ENCODE measurements at regions not wholly inside any gene's neighbourhood (a gene's known extent, or its start where the extent isn't known, plus 50 kb on each side); places are given as distances from the start of the nearest gene placed in this dataset.
A peak's percentile ranks its signal among the peaks of the same experiment; 100 is the strongest.
"Not testable (repeated sequence)": the region's sequence is repeated elsewhere in the genome, so short reads cannot be mapped to it uniquely, and the experiment has no call there.

DNA sequence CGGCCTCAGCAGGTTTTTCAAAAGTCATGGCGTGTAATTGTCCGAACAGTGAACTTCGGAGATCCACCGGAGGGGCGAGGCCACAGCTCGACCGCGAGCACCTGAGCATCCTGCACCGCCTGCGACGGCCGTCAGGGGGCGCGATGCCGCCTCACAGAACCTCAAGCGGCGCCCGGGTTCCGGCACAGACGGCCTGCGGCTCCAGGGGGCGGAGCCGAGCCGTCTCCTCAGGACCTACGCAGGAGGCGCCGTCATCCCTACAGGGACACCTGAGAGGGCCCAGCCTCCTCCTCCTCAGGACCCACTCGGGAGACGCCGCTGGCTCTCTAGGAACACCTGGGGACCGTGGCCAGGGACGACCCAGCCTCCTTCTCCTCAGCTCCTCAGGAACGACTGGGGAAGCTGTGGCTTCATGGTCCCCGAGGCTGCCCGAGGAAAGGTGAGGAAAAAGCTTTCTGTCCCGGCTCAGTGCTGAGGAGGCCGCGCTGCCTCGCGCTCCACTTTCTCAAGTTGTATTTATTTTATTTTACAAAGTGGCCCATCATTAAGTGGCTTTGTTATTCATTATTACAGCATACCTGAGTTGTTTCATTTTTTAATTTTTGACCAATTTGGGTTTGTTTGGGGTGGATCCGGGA, 197.3 kb downstream of the LMLN start:
- not testable (repeated sequence) for H3K27ac Mint-ChIP-seq (ENCODE audit: unreplicated experiment); H3K9me3 Mint-ChIP-seq (ENCODE audit: unreplicated experiment); H3K36me3 Mint-ChIP-seq (ENCODE audit: unreplicated experiment); H3K4me1 Mint-ChIP-seq (ENCODE audit: unreplicated experiment); H3K4me3 Mint-ChIP-seq (ENCODE audit: unreplicated experiment); DNase-seq (ENCODE audit: extremely low spot score, unreplicated experiment); H3K27me3 Mint-ChIP-seq (ENCODE audit: unreplicated experiment)
- TF ChIP-seq, protein P1, sequence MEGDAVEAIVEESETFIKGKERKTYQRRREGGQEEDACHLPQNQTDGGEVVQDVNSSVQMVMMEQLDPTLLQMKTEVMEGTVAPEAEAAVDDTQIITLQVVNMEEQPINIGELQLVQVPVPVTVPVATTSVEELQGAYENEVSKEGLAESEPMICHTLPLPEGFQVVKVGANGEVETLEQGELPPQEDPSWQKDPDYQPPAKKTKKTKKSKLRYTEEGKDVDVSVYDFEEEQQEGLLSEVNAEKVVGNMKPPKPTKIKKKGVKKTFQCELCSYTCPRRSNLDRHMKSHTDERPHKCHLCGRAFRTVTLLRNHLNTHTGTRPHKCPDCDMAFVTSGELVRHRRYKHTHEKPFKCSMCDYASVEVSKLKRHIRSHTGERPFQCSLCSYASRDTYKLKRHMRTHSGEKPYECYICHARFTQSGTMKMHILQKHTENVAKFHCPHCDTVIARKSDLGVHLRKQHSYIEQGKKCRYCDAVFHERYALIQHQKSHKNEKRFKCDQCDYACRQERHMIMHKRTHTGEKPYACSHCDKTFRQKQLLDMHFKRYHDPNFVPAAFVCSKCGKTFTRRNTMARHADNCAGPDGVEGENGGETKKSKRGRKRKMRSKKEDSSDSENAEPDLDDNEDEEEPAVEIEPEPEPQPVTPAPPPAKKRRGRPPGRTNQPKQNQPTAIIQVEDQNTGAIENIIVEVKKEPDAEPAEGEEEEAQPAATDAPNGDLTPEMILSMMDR (IDR thresholded peaks at IDR 0.05), result peak; percentile 10

DNA sequence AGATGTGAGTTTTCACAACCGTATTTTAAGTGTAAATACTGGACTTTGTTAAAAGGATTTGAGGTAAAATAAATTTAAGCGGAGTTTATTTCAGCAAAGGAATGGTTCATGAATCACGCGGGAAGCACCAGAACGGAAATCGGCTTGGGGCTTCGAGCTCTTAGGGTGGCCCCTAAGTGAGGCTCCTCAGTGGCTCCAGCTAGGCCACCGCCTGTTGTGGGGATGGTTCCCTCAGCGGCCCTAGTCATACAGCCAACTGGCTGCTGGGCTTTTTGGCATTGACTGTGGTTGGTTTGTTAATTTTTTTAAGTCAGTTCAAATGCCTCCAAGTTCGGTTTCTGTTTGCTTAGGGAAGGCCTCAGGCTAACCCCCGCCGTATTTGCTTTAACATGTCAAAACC, 198.0 kb downstream of the LMLN start:
- H3K27me3 Mint-ChIP-seq (ENCODE audit: unreplicated experiment); H3K36me3 Mint-ChIP-seq (ENCODE audit: unreplicated experiment); H3K4me1 Mint-ChIP-seq (ENCODE audit: unreplicated experiment); DNase-seq (ENCODE audit: extremely low spot score, unreplicated experiment); H3K9me3 Mint-ChIP-seq (ENCODE audit: unreplicated experiment); H3K27ac Mint-ChIP-seq (ENCODE audit: unreplicated experiment); H3K4me3 Mint-ChIP-seq (ENCODE audit: unreplicated experiment): not testable (repeated sequence)

DNA sequence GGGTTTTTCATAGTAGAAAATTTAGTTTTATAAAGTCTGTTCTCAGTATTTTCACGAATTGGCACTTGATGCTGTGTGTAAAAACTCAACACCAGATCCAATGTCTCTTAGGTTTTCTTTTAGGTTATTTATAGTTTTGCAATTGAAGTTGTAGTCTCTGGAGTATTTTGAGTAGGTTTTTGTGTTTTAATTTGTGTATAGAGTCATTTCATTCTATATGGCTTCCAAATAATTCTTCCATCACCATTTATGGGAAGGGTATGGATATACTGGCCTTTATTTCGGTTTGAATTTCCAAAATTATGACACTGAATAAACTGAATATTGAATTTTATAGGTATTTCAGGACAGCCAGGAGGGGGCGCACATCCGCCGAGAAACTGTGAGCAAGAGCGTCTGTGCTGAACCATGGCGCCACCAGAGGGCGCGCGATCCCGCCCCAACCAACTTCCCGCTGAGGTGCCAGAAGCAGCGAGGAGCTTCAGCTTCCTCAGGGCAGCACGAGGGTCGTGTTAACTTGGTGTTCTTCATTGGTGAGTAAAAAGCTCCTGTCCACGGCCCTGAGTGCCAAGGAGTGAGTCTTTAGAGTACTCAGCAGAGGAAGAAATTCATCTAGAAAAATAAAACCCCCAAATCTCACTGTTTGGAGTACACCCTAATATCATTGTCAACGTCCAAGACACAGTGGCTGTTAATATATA, 207.5 kb downstream of the LMLN start:
- H3K36me3 Mint-ChIP-seq (ENCODE audit: unreplicated experiment); H3K4me1 Mint-ChIP-seq (ENCODE audit: unreplicated experiment); H3K27ac Mint-ChIP-seq (ENCODE audit: unreplicated experiment); H3K9me3 Mint-ChIP-seq (ENCODE audit: unreplicated experiment); H3K4me3 Mint-ChIP-seq (ENCODE audit: unreplicated experiment): not testable (repeated sequence)
- peaks cover 16% of the 10 kb centered on the region for H3K27me3 Mint-ChIP-seq (ENCODE audit: unreplicated experiment)
- DNase-seq (ENCODE audit: extremely low spot score, unreplicated experiment), result peak; percentile 91
- TF ChIP-seq, protein P1 (IDR thresholded peaks at IDR 0.05), result peak; percentile 81

DNA sequence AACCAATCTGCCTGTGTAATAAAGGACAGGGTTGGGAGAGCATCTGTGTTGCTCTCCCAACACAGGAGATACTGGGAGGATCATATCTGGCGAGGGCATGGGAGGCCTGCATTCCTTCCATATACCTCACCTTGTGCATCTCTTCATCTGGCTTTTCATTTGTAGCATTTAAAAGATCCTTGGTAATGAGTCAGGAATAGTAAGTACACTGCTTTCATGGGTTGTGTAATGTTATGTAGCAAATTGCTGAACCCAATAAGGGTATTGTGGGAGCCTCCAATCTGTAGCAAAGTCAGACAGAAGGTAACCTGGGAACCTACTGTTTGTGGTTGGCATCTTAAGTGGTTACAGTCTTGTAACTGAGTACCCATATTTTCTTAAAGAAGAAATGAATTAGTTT, 210.8 kb downstream of the LMLN start:
- H3K9me3 Mint-ChIP-seq (ENCODE audit: unreplicated experiment); H3K27ac Mint-ChIP-seq (ENCODE audit: unreplicated experiment); H3K4me1 Mint-ChIP-seq (ENCODE audit: unreplicated experiment); H3K36me3 Mint-ChIP-seq (ENCODE audit: unreplicated experiment); H3K4me3 Mint-ChIP-seq (ENCODE audit: unreplicated experiment); DNase-seq (ENCODE audit: extremely low spot score, unreplicated experiment): not testable (repeated sequence)
- H3K27me3 Mint-ChIP-seq (ENCODE audit: unreplicated experiment), result peaks cover 14% of the 10 kb centered on the region

DNA sequence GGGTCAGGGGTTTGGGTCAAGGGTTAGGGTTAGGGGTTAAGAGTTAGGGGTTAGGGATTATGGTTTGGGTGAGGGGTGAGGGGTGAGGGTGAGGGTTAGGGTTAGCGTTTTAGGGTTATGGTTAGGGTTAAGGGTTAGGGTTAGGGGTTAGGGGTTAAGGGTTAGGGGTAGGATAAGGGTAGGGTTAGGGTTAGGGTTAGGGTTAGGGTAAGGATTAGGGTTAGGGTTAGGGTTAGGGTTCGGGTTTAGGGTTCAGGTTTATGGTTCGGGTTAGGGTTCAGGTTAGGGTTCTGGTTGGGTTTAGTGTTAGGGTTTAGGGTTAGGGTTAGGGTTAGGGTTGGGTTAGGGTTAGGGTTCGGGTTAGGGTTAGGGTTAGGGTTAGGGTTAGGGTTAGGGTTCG, 213.1 kb downstream of the LMLN start:
- not testable (repeated sequence) for H3K4me3 Mint-ChIP-seq (ENCODE audit: unreplicated experiment)

DNA sequence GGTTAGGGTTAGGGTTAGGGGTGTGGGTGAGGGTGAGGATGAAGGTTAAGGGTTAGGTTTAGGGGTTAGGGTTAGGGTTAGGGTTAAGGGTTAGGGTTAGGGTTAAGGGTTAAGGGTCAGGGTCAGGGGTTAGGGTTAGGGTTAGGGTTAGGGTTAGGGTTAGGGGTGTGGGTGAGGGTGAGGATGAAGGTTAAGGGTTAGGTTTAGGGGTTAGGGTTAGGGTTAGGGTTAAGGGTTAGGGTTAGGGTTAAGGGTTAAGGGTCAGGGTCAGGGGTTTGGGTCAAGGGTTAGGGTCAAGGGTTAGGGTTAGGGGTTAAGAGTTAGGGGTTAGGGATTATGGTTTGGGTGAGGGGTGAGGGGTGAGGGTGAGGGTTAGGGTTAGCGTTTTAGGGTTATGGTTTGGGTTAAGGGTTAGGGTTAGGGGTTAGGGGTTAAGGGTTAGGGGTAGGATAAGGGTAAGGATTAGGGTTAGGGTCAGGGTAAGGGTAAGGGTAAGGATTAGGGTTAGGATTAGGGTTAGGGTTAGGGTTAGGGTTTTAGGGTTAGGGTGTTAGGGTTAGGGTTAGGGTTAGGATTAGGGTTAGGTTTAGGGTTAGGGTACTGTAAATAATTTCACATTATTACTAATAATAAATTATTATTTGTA, 214.0 kb downstream of the LMLN start:
- H3K4me3 Mint-ChIP-seq (ENCODE audit: unreplicated experiment); H3K4me1 Mint-ChIP-seq (ENCODE audit: unreplicated experiment); H3K27ac Mint-ChIP-seq (ENCODE audit: unreplicated experiment); DNase-seq (ENCODE audit: extremely low spot score, unreplicated experiment); H3K36me3 Mint-ChIP-seq (ENCODE audit: unreplicated experiment); H3K9me3 Mint-ChIP-seq (ENCODE audit: unreplicated experiment); H3K27me3 Mint-ChIP-seq (ENCODE audit: unreplicated experiment): not testable (repeated sequence)

More for the DNA sequence above, 213.1 kb downstream of the LMLN start:
- H3K4me1 Mint-ChIP-seq (ENCODE audit: unreplicated experiment); H3K9me3 Mint-ChIP-seq (ENCODE audit: unreplicated experiment); H3K27ac Mint-ChIP-seq (ENCODE audit: unreplicated experiment); H3K36me3 Mint-ChIP-seq (ENCODE audit: unreplicated experiment); DNase-seq (ENCODE audit: extremely low spot score, unreplicated experiment): not testable (repeated sequence)
- peaks cover 12% of the 10 kb centered on the region for H3K27me3 Mint-ChIP-seq (ENCODE audit: unreplicated experiment)
